BJ (cell line): ENCODE measurements at regions not wholly inside any gene's neighbourhood (a gene's known extent, or its start where the extent isn't known, plus 50 kb on each side); places are given as distances from the start of the nearest gene placed in this dataset.

Source experiments
- CTCF ChIA-PET: fragments of 350-600 bp; formaldehyde crosslinking; extraction: SDS; loops from one replicate; lab custom pipeline; 2021; ENCODE audit warnings: antibody characterized with exemption, inconsistent platforms; lab: Yijun Ruan, JAX
- POLR2A ChIA-PET: fragments of 300-600 bp; sonication (Branson Sonifier 250); formaldehyde crosslinking; extraction: SDS; loops from one replicate; lab custom pipeline; 2021; ENCODE audit warnings: antibody characterized with exemption; lab: Charles Lee
- DNase-seq: peaks from one replicate; pipeline ENCODE4 v3.0.0-alpha.2; 2011; ENCODE audit warnings: low read depth
- H3K27me3 ChIP-seq: 2 replicates; pipeline ENCODE4 v1.6.0; 2011; ENCODE audit warnings: low read length; ENCODE audit not compliant: control insufficient read depth, insufficient read depth
- H3K36me3 ChIP-seq: 2 replicates; pipeline ENCODE4 v1.5.1; 2011; ENCODE audit warnings: low read length; ENCODE audit not compliant: control insufficient read depth, insufficient read depth
- H3K4me3 ChIP-seq: 2 replicates; pipeline ENCODE4 v1.5.1; 2011; ENCODE audit warnings: low read depth, mild to moderate bottlenecking, control low read depth, low read length
- CTCF ChIP-seq: IDR thresholded peaks from 2 replicates; pipeline ENCODE4 v1.5.1; 2011; ENCODE audit warnings: low read depth, mild to moderate bottlenecking, control low read depth, inconsistent platforms, low read length, moderate library complexity; ENCODE audit not compliant: insufficient read depth

DNA sequence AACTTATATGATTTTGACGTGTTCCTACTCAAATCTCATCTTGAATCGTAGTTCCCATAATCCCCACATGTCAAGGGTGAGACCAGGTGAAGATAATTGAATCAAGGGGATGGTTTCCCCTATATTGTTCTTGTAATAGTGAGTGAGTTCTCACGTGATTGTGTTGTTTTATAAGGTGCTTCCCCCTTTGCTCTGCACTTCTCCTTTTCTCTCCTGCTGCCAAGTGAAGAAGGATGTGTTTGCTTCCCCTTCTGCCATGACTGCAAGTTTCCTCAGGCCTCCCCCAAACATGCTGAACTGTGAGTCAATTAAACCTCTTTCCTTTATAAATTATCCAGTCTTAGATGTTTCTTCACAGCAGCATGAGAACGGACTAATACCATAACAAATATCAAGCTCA, 83.2 kb downstream of the MANEA start:
- TF ChIP-seq CTCF = no peak
- ChIA-PET CTCF (no interaction called here), POLR2A (no interaction called here)
- Histone ChIP-seq H3K27me3 (no peaks in the 10 kb centered on the region), H3K4me3 (no peak overlapping the region), H3K36me3 (no peaks in the 10 kb centered on the region)
- DNase-seq = no peak

GRCh38 chr6:95670011-95670463, 92.7 kb downstream of the MANEA start:
- ChIA-PET CTCF (no interaction called here), POLR2A (no interaction called here)
- Histone ChIP-seq H3K4me3 (no peak overlapping the region), H3K36me3 (no peaks in the 10 kb centered on the region), H3K27me3 (no peaks in the 10 kb centered on the region)
- no peak for TF ChIP-seq CTCF
- DNase-seq = no peak

DNA sequence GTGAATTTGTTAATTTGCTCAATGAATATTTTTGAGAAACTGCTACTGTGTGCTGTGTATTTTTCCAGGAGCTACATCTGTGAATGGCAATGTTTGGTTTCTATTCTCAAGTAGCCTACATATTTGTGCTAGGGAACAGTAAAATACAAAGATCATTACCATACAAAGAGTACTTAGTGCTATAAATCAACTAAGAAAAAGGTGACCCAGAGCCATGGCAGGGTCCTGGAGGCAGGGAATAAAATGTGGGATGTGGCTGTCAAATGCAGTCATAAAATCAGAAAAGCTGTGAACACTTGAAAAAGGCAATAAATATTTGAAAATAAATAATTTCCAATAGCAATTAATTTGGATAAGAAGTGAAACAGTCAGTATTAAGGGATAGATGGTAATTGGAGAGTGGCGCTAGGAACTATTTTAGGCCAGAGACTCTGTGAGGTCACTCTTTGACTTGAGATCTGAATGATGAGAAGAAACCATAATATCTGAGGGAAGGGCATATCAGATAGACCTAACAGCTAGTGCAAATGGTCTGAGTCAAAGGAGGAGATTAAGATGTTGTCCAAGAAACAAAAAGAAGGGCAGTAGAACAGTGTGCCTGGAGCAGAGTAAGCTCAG, 98.8 kb downstream of the MANEA start:
- ChIA-PET POLR2A (no interaction called here), CTCF (no interaction called here)
- Histone ChIP-seq H3K36me3 (no peaks in the 10 kb centered on the region), H3K4me3 (no peak overlapping the region), H3K27me3 (no peaks in the 10 kb centered on the region)
- TF ChIP-seq CTCF = no peak
- no peak for DNase-seq

DNA sequence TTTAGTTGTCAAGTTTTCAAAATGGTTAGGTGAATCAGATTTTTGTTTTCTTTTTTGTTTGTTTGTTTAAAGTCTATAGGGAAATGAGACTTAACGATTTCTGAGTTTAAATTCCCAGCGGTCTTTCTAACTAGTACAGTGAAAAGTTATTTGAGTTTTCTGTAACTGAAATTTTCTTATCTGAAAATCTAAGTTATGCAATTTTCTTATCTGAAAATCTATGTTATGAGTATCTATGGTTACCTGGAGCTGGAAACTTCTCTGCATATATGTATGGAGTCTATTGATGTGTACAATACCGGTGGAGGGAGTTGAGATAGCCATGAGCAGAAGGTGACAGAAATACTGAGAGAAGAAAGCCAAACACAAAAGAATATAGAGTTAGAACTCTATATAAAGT, 102.6 kb downstream of the MANEA start:
- Histone ChIP-seq H3K27me3 (no peaks in the 10 kb centered on the region), H3K4me3 (no peak overlapping the region), H3K36me3 (no peaks in the 10 kb centered on the region)
- TF ChIP-seq CTCF = no peak
- DNase-seq = no peak
- ChIA-PET CTCF (no interaction called here), POLR2A (no interaction called here)

DNA sequence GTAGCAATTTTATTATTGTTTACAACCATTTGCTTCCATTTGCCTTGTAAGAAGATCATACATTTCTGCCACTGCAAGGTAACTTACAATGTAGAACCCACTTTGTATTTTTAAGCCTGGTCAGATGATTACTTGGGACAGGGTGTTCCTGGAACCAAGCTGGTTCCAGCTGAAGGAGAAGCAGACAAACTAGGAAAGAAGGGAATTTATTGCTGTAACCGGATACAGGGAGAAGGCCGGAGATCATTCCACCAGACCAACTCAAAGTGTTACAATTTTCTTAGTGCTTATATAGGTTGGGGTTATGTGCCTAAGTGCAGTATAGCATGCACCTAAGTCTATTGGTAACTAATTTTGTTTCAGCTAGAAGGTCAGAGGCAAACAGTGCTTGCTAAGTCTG, 104.4 kb downstream of the MANEA start:
- no peaks in the 10 kb centered on the region for H3K36me3 ChIP-seq
- CTCF ChIA-PET = no interaction called here

More for the DNA sequence above, 104.4 kb downstream of the MANEA start:
- no peak for TF ChIP-seq CTCF
- no peak for DNase-seq
- POLR2A ChIA-PET = no interaction called here
- H3K4me3 ChIP-seq = no peak overlapping the region
- no peaks in the 10 kb centered on the region for H3K27me3 ChIP-seq
